Endothelial cell (in vitro differentiated cells): ENCODE measurements at regions not wholly inside any gene's neighbourhood (a gene's known extent, or its start where the extent isn't known, plus 50 kb on each side); places are given as distances from the start of the nearest gene placed in this dataset.

Experiments used
- DNase-seq: peaks from one replicate; pipeline ENCODE4 v3.0.0; 2021; ENCODE audit warnings: low spot score
- H3K27ac Mint-ChIP-seq: one replicate; pipeline ENCODE4 v1.8.0; 2021; ENCODE audit warnings: mixed read lengths, inconsistent platforms; ENCODE audit not compliant: unreplicated experiment
- H3K27me3 Mint-ChIP-seq: one replicate; pipeline ENCODE4 v1.8.0; 2021; ENCODE audit warnings: mild to moderate bottlenecking, moderate library complexity, mixed read lengths, inconsistent platforms; ENCODE audit not compliant: unreplicated experiment
- H3K36me3 Mint-ChIP-seq: one replicate; pipeline ENCODE4 v1.8.0; 2021; ENCODE audit warnings: mild to moderate bottlenecking, low read depth, mixed read lengths, inconsistent platforms; ENCODE audit not compliant: unreplicated experiment
- H3K4me1 Mint-ChIP-seq: one replicate; pipeline ENCODE4 v1.8.0; 2021; ENCODE audit warnings: mild to moderate bottlenecking, mixed read lengths, inconsistent platforms; ENCODE audit not compliant: unreplicated experiment
- H3K4me3 Mint-ChIP-seq: one replicate; pipeline ENCODE4 v1.8.0; 2021; ENCODE audit warnings: mild to moderate bottlenecking, mixed read lengths, inconsistent platforms; ENCODE audit not compliant: unreplicated experiment
- H3K9me3 Mint-ChIP-seq: one replicate; pipeline ENCODE4 v1.8.0; 2021; ENCODE audit warnings: mixed read lengths, inconsistent platforms; ENCODE audit not compliant: unreplicated experiment
- TF ChIP-seq, protein P1 (sequence below): fragments of 200-600 bp; sonication (generic); IDR thresholded peaks from one replicate; pipeline ENCODE4 v1.5.0; 2021; ENCODE audit warnings: antibody characterized with exemption; ENCODE audit not compliant: unreplicated experiment

DNA sequence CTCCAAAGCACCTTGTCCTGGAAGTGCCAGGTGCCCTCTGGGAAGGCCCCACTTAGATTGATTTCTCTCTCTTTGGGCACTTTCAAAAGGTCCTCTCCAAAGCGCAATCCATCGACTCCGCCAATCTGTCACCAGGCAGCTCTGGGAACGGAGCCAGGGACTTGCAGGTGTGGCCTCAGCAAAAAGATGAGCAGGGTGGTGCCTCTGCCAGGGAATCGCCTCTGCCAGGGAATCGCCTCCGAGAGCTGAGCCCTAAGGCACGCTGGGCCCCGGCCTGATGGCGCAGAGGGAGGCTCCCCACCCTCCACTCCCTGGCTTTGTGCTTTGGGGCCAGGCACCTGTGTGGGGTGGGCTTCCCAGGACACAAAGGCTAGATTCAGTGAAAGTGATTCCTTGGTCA lies 1391.3 kb downstream of the TBC1D22A start:
- H3K27me3 Mint-ChIP-seq: peaks cover 6% of the 10 kb centered on the region
- TF ChIP-seq, protein P1, sequence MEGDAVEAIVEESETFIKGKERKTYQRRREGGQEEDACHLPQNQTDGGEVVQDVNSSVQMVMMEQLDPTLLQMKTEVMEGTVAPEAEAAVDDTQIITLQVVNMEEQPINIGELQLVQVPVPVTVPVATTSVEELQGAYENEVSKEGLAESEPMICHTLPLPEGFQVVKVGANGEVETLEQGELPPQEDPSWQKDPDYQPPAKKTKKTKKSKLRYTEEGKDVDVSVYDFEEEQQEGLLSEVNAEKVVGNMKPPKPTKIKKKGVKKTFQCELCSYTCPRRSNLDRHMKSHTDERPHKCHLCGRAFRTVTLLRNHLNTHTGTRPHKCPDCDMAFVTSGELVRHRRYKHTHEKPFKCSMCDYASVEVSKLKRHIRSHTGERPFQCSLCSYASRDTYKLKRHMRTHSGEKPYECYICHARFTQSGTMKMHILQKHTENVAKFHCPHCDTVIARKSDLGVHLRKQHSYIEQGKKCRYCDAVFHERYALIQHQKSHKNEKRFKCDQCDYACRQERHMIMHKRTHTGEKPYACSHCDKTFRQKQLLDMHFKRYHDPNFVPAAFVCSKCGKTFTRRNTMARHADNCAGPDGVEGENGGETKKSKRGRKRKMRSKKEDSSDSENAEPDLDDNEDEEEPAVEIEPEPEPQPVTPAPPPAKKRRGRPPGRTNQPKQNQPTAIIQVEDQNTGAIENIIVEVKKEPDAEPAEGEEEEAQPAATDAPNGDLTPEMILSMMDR: no peak
- H3K27ac Mint-ChIP-seq: no peak overlapping the region
- no peak overlapping the region for H3K4me3 Mint-ChIP-seq
- no peaks in the 10 kb centered on the region for H3K36me3 Mint-ChIP-seq
- DNase-seq: no peak
- no peaks in the 10 kb centered on the region for H3K4me1 Mint-ChIP-seq
- no peaks in the 10 kb centered on the region for H3K9me3 Mint-ChIP-seq

DNA sequence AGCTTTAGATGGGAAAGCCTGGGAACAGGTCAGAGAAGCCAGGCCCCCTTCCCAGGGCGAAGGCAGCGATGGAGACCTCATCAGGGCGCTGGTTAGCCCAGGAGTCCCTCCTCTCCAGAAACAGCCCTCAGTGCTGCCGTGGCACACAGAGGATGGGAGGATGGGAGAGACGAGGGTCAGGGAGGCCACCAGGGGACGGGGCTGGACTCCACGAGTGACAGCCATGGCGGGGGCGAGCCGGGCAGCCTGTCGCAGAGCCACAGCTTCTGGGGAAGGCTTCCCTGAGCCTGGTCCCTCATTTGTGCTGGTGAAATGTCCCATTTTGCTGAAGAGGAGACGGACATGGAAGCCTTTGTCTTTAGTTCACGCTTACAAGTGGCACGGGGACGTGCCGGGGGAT lies 1390.5 kb downstream of the TBC1D22A start:
- H3K4me1 Mint-ChIP-seq: no peaks in the 10 kb centered on the region
- no peak overlapping the region for H3K27ac Mint-ChIP-seq
- TF ChIP-seq, protein P1: no peak
- no peak overlapping the region for H3K4me3 Mint-ChIP-seq
- H3K36me3 Mint-ChIP-seq: no peaks in the 10 kb centered on the region
- H3K9me3 Mint-ChIP-seq: no peaks in the 10 kb centered on the region
- peaks cover 6% of the 10 kb centered on the region for H3K27me3 Mint-ChIP-seq
- no peak for DNase-seq

DNA sequence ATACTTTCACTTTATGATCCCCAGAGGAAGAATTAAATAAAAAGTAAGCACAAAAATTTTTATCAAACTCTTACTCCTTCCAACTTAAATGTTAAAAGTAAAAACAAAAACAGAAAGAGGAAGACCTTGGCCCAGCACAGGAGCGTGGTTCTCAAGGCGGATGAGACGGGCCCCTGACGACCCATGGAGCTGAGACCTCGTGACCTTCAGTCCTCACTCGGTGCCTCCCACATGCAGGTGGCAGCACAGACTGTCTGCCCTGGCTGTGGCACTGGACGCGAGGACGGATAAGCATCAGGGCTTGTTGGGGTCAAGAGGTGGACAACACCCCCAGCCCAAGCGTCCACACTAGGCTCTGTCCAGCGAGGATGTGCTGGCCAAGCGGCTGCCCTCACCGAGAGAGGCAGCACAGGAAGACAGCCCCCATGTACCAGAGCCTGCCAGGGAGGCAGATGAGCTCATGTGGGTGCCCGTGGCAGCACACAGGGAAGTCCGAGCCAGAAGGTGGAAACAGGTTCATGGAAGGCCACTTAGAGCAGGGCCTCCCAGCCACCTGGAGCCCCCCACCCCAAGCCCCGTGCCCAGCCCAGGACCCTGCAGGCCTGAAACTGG lies 1389.8 kb downstream of the TBC1D22A start:
- Mint-ChIP-seq H3K4me3 (no peak overlapping the region), H3K27ac (no peak overlapping the region), H3K27me3 (peaks cover 6% of the 10 kb centered on the region), H3K4me1 (no peaks in the 10 kb centered on the region), H3K9me3 (no peaks in the 10 kb centered on the region), H3K36me3 (no peaks in the 10 kb centered on the region)
- TF ChIP-seq, protein P1: no peak
- DNase-seq: no peak

DNA sequence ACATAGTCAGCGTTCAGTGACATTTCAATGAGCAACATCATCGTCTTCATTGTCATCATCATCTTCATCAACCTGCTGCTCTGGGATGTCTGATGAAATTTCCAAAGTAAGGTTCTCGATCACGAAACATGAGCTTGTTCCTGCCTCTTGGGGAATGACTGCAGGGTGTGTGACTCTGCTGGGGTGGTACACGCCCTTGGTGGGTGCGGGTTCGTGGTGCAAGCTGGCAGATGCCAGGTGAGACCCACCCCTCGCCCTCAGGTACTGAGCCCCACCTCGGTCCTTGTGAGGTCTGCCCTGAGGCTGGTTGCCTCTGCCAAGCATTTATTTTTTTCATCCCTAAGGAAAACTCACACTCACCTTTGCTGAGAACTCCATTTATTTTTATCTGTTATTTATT lies 1389.2 kb downstream of the TBC1D22A start:
- Mint-ChIP-seq H3K27me3 (peaks cover 4% of the 10 kb centered on the region), H3K36me3 (no peaks in the 10 kb centered on the region), H3K9me3 (no peaks in the 10 kb centered on the region), H3K4me3 (no peak overlapping the region), H3K4me1 (no peaks in the 10 kb centered on the region), H3K27ac (no peak overlapping the region)
- no peak for DNase-seq
- TF ChIP-seq, protein P1: no peak

DNA sequence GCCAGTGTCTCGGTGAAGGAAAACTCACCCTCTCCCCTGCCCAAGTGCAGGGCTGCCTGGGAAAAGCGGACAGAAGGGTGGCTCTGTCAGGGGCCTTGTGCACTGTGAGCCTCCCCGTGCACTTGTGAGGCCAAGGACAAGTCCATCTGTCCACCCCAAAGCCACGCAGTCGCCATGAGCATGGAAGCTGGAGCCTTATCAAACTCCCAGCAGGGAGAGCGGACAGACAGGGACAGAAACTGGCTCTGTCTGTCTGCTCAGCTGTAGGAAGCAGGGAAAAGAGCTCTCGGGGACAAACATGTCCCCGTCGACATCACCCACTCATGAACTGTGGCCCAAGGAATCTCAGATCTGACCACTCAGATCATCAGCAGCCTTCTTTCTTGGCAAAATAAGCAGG lies 1385.4 kb downstream of the TBC1D22A start:
- no peaks in the 10 kb centered on the region for H3K36me3 Mint-ChIP-seq
- H3K27me3 Mint-ChIP-seq: peaks cover 1% of the 10 kb centered on the region
- no peaks in the 10 kb centered on the region for H3K9me3 Mint-ChIP-seq
- TF ChIP-seq, protein P1: no peak
- DNase-seq: no peak
- H3K4me1 Mint-ChIP-seq: no peaks in the 10 kb centered on the region
- H3K4me3 Mint-ChIP-seq: no peak overlapping the region
- no peak overlapping the region for H3K27ac Mint-ChIP-seq
